GM19467 (cell line): ENCODE measurements at regions not wholly inside any gene's neighbourhood (a gene's known extent, or its start where the extent isn't known, plus 50 kb on each side); places are given as distances from the start of the nearest gene placed in this dataset.
"Not testable (repeated sequence)": the region's sequence is repeated elsewhere in the genome, so short reads cannot be mapped to it uniquely, and the experiment has no call there.

Experiments
- ATAC-seq: cut with Tn5 transposase; IDR thresholded peaks from one replicate; pipeline ENCODE4 v1.9.1; 2021; ENCODE audit warnings: mild to moderate bottlenecking, moderate library complexity; ENCODE audit not compliant: unreplicated experiment

DNA sequence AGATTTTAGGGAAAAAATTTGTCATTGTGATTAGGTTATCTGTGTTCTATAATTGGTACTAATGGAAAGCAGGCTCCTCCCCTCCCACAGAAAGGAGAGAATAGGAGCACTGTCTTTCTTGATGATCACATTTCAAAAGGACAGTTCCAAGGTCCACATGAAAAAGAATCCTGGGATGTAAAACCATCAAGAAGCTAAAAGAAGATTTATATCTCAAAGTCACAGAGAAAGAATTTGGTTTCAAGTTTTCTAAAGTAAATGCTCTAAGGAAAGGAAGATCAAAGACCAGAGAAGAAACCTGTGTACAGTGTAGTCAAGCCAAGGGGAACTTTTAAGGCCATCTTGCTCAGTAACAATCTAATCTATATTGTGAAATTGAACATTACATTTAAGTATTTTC is 652.7 kb upstream of the HS3ST5 start:
- no peak for ATAC-seq

DNA sequence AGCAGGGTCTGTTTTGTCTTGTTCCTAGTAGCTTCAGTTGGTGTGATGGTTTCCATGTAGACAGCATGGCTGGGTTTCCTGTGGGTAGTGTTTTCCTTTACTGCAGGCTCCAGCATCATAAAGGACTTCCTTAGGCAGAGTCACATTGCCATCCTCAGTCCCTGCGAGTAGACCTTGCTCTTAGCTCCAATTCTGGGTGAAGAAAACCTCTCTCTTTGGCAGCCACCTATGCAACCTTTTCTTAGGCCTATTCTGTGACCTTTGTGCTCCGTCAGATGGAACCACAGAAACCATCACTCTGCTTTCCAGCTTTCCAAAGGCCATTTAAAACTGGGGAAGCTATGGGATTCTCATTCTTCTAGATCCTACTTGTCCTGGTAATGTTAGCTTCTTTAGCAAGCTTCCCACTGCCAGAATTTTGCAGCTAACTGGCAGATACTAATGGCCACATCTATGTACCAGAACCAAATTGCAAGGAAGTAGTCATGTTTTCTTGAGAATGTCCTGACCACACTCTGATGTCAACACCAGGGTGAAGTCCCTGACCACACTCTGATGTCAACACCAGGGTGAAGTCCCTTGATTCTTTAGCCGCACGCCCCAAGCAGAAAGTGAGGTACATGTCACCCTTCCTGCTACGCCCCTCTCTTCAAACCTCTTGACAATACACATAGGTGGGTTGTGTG is 646.6 kb upstream of the HS3ST5 start:
- ATAC-seq: peak; percentile 98

DNA sequence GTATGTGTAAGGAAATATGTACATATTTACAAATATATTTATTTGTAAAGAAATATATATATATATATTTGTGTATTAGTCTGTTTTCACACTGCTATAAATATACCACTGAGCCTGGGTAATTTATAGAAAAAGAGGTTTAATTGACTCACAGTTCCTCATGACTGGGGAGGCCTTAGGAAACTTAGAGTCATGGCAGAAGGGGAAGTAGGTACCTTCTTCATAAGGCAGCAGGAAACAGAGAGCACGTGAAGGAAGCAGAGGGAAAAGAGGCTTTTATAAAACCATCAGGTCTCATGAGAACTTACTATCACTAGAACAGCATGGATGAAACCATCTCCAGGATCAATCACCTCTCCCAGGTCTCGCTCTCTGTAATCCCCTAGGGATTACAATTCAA is 644.5 kb upstream of the HS3ST5 start:
- no peak for ATAC-seq

DNA sequence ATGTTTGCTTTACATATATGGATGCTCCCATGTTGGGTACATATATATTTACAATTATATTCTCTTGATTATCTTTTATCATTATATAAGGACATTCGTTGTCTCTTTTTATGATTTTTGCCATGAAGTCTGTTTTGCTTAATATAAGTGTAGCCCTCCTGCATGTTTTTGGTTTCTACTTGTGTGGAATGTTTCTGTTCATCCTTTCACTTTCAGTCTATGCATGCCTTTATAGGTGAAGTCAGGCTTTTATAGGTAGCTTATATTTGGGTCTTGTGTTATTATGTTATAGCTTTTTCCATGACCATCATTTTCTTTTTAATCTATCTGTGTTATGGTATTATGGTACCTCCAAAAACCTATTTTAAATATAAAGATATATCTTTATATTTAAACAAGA is 612.5 kb upstream of the HS3ST5 start:
- no peak for ATAC-seq

DNA sequence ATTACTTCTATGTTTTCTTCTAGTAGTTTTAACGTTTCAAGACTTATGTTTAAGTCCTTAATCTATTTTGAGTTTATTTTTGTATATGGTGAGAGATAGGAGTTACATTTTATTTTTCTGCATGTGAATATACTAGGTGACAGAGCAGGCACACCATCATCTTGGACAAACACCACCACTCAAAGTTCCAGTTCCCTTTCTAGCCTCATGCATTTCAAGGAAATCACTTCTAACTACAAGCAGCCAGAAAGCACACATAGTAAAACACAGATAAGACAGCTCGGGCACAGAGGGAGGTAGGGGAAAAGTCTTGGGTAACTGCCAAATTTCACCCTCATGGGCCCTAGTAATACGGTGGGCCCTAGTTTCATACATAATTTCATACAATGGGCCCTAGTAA is 609.4 kb upstream of the HS3ST5 start:
- no peak for ATAC-seq

DNA sequence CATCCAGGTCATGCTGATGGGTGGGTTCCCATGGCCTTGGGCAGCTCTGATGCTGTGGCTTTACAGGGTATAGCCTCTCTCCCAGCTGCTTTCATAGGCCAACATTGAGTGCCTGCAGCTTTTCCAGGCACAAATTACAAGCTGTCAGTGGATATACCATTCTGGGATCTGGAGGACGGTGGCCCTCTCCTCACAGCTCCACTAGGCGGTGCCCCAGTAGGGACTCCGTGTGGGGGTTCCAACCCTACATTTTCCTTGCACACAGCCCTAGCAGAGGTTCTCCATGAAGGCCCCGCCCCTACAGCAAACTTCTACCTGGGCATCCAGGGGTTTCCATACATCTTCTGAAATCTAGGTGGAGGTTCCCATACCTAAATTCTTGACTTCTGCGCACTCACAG is 602.6 kb upstream of the HS3ST5 start:
- no peak for ATAC-seq

DNA sequence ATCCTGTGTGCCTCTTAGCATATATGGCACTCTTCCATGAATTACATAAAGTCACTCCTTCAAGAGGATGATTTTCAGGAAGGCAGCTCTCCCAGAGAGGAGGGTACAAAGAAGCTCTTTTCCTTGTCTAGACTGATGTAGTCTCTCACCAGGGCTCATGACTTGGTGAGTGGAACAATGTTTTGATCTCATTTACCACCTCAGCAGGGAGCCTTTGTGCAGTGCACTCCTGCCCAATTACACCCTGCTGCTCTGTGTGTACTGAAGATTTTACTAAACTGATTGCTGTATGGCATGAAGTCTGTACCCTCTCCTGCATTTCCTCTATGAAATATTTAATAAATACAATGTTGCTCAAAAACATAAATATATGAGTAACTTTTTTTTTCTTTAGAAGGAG is 598.3 kb upstream of the HS3ST5 start:
- no peak for ATAC-seq

DNA sequence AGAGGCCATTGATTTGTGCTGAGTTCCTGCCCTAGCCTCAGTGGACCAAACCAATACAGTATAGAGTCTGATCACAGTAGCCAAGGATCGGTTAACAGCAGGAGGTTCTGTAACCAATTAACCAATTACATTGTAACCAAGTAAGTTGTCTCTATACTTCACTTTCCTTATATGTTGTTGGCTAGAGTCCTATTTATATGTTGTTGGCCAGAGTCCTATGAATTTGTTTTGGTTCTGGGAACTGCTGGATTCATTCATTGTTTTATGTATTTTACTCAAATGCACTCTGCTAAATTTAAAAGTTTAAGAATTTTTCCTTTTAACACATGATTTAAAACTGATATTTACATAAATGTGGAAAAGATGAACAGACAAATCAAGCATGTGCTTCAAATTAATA is 597.4 kb upstream of the HS3ST5 start:
- no peak for ATAC-seq

DNA sequence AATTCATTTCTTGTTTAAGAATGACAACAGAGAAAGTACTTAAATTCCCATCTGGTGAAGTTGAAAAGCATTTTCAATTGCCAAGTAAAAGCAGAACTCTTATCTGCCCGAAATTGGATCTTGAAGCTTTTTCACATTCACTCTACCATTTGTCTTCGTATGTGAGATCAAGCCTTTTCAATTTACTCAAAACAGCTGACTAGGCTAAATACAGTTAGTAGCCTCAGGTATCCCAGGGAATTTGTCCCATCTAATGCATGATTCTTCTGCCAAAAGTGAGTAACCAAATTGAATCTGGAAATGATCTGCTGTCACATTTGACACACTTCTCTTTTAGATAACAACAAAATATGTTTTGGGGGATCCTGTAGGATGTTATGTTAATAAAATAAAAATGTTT is 596.8 kb upstream of the HS3ST5 start:
- no peak for ATAC-seq

DNA sequence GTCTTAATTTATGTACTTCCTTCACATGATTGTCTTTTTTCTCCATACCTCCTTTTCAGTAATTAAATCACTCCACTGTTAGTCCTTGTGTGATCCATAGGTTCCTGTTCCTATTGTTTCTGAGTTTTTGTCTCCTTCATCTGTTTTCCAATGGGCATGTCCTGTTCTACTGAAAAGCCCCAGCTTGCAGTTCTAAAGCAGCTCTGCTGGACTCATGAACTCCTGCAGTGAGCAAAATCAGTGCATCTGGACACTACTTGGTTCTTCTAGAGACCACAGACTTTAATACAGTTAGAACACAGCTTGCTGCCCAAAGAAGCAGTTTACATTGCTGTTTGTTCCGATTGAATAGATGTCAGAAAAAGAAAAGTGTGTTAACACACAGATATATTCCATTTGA is 593.3 kb upstream of the HS3ST5 start:
- ATAC-seq: no peak

DNA sequence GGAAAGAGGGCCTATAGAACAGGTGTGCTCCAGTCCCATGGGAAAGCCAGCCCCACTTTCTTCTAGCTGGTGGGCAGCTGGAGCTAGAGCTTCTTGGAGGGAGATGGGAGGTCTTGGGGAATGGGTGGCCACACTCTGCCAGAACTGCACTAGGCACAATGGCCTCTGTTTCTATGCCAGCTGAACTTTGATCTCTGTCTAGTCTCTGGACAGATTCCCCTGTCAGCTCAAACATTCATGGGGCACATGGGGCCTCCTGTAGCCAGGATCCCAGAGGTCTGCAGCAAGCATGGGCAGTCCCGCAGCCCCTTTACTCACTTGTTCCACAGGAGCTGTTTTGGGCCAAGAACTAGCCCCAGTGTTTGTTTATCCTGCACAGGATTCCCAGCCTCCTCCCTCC is 591.3 kb upstream of the HS3ST5 start:
- ATAC-seq: no peak

DNA sequence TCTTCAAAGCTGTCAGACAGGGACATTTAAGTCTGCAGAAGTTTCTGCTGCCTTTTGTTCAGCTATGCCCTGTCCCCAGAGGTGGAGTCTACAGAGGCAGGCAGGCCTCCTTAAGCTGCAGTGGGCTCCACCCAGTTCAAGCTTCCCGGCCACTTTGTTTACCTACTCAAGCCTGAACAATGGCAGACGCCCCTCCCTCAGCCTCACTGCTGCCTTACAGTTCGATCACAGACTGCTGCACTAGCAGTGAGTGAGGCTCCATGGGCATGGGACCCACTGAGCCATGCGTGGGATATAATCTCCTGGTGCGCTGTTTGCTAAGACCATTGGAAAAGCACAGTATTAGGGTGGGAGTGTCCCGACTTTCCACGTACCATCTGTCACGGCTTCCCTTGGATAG is 585.9 kb upstream of the HS3ST5 start:
- ATAC-seq: not testable (repeated sequence)

DNA sequence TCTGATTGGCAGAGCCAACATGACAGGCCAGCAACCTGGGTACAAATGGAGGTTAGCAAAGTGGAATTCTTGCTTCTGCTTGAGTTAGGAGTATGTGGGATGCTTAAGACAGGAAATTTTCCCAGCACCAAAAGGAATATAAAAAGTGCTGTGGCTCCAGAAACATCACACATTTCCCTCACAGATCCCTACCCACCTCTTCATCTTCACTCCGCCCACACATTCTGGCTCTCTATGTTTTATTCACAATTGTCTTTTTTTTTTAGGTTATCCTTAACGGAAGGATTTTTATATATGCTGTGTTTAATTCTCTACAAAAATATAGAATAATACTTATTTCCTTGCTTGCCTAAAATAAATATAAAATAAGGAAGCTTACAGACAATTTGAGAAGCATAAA is 563.3 kb upstream of the HS3ST5 start:
- no peak for ATAC-seq

DNA sequence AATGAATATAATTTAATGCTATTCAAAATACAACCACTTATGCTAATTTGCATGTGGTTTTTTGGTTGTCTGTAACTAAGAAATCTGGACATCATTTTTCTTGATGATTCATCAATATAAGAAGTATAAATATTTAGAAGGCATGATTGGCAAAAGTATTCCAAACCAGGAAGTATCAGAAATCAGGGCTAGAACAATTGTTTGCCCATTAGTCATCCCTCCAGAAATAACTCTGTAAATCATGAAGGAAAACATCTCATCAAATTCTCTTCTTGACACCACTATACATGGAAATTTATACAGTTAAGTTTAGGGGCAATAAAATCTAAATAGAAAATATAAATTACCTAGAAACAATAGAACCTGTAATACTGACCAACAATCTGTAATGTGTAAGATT is 554.7 kb upstream of the HS3ST5 start:
- ATAC-seq: no peak

DNA sequence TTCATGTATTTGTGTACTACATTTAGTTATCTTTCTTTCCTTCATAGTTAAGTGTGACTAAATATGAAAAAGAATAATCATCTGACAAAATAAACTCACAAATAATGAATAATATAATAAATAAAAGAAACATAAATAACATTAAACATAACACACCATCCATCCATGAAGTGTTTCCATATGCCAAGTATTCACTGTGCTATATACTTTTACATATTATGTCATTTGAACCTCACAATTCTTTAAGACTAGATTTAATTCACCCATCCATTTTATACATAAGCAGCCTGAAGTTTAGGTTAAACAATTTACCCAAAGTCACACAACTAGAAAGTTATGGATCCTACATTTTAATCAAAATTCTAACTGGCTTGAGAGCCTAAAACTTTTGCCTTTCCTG is 549.4 kb upstream of the HS3ST5 start:
- no peak for ATAC-seq

DNA sequence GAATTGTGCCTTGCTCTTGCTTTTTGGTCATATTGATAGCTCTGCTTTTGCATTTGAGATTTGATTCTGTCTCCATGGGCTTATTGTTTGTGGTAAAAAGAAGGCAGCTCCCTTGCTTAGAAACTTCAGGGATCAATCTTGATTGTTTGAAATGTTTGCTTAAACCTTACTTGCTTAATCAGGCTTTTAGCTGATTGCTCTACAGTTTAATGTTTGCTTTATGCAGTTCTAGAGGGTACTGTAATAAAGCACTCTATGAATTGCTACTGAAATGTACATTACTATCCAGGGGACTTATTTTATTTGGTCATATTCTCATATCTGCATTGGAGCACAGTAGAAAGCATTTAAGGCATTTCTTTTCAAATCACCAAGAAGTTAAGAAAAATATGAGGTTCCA is 545.4 kb upstream of the HS3ST5 start:
- ATAC-seq: no peak

DNA sequence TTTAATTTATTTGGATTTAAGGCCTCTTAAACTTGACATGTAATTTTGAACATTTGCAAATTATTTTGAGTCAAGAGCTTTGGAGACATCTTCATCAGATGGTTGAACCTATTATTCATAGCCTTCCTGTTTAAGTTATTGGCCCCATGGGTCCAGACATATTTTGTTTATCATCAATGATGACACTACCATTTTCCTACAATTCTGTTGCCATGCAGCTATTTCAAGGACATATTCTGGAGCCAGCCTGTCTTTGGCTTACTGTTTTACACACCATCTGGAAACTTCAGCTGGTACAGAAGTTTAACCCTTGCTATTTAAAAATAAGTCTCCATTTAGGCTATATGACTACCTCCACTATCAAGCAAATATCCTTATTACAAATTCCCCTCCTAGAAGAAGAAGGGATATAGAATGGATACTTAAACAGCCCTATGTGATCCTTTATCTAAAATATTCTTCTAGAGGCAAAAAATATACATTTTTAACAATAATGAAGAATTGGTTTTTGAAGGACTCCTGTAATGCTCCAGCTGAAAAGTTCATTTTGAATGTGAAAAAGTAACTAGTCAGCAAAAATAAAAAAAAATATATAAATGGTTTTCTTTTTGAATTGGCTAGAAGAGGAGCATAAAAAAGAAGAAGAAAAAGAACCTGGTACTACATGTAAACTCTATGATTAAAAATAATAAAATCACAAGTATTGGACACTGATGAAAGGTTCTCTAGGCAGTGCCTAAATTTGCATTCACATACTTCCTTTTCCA is 544.0 kb upstream of the HS3ST5 start:
- ATAC-seq: no peak

DNA sequence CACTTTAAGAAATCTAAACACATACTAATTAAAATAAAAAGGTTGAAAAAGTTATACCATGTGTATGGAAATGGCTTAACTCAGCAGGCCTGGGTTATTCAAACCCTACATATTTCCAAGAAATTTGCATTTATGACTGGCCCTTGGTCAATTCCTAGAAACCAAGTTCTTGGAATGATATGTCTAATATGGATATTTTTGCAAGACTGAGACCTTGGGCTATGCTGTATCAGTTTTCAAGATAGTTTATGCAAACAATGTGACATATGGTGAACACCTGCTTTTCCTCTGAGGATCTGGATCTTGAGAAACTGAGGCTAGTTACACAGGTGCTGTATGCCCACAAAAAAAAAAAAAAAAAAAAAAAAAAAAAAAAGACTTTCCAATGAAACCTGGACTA is 536.9 kb upstream of the HS3ST5 start:
- no peak for ATAC-seq

DNA sequence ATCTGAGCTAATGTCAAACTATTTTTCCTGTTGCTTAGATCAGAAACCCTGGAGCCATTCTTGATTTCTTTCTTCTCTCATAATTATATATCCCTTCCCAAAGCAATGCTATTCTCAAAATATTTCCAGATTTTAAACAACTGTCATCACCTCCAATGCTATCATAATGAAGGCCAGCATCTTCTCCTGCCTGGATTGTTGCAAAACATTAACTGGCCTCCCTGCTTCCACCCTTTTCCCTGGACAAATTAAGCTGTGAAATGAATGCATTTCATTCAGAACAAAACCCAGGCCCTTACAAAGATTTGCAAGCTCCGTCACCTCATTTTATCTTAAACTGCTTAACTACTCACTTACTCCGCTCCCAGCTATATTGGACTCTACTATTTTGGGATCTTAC is 535.3 kb upstream of the HS3ST5 start:
- ATAC-seq: no peak

DNA sequence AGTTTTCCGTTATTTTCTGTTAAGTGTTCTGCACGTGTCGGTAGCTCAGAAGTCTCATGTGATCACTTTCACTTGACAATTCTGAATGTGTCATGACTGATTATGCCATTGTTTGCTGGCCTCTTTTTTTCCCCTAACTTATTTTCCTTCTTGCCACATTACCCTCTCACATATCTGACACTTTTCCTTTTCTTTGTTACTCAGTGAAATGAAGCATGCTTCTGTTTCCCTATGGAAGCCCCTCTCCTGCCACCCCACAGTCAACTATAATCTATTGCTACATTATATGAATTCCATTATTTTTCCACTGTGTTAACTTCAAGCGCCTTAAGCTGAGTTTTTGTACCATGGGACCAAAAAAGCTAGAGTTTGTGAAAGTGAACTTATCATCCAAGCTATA is 531.6 kb upstream of the HS3ST5 start:
- ATAC-seq: no peak

DNA sequence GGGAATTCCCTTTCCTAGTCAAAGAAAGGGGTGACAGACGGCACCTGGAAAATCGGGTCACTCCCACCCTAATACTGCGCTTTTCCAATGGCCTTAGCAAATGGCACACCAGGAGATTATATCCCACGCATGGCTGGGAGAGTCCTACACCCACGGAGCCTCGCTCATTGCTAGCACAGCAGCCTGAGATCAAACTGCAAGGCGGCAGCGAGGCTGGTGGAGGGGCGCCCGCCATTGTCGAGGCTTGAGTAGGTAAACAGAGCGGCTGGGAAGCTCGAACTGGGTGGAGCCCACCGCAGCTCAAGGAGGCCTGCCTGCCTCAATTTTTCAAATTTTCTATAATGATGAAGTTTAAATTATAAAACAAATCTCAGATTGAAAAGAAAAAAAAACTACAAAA is 522.7 kb upstream of the HS3ST5 start:
- ATAC-seq: not testable (repeated sequence)

DNA sequence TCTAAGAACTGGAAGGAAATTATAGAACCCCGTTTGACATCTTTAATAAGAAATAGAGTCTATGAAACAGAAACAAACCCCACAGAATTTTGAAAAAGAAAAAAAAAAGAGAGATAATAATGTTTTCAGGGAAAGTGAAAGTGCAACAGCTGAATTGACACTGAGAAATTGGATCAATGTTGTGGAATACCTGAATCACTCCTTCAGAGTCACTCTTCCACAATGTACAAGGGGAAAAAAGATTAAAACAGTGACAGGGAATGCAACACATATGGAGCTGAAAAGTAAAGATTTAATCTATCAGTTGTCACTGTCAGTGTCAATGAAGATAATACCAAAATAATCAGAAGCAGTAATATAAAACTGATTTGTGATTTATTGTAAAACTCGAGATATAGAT is 520.8 kb upstream of the HS3ST5 start:
- ATAC-seq: no peak

DNA sequence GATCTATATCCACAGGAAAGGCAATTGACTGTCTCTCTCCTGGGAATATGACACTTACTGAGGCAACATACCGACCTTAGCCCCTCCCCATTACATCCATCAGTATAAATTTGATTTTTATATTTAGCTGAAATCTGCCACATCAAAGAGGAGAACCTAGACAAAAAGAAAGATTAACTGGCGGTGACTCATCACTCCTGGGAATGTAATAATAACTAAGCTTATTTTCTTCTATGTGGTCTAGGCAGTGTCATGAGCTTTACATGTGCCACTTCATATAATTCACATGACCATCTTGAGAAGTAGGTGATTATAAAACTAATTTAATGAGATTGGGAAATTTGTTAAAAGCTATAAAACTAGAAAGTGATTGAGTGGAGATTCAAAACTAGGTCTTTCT is 520.0 kb upstream of the HS3ST5 start:
- ATAC-seq: no peak
